ENCODE measurements at regions not wholly inside any gene's neighbourhood (a gene's known extent, or its start where the extent isn't known, plus 50 kb on each side); places are given as distances from the start of the nearest gene placed in this dataset.

GRCh38 chr3:144264794-144265193 lies 293.2 kb downstream of the DIPK2A start:
- Histone ChIP-seq H3K9me3 (ENCODE audit: control insufficient read depth, insufficient read depth, low read length) (no peaks in the 10 kb centered on the region), H4K20me1 (ENCODE audit: control insufficient read depth, insufficient read depth, low read depth, low read length) (no peaks in the 10 kb centered on the region), H3K4me1 (ENCODE audit: control insufficient read depth, low read length) (no peaks in the 10 kb centered on the region), H3K9me2 (replicated peaks; ENCODE audit: control insufficient read depth, low read length) (no peaks in the 10 kb centered on the region), H3K4me2 (ENCODE audit: low read length) (no peak overlapping the region), H3K36me3 (ENCODE audit: control insufficient read depth, low read length) (no peaks in the 10 kb centered on the region), H3K27me3 (ENCODE audit: control insufficient read depth, low read length) (no peaks in the 10 kb centered on the region), H3K79me2 (ENCODE audit: control insufficient read depth, low read length) (no peaks in the 10 kb centered on the region), H3K4me3 (ENCODE audit: low read length) (no peak overlapping the region), H3K27ac (ENCODE audit: low read depth, low read length) (no peak overlapping the region), H3F3A (ENCODE audit: control insufficient read depth, insufficient read depth) (no peaks in the 10 kb centered on the region)
- TF ChIP-seq EZH2phosphoT487 (IDR thresholded peaks at IDR 0.05; ENCODE audit: borderline replicate concordance, low read length) (no peak), CTCF (IDR thresholded peaks at IDR 0.05; ENCODE audit: low read depth, low read length, poor library complexity, severe bottlenecking) (no peak)

GRCh38 chr3:144265542-144266100 lies 294.0 kb downstream of the DIPK2A start:
- Histone ChIP-seq H3K9me2 (replicated peaks; ENCODE audit: control insufficient read depth, low read length) (no peaks in the 10 kb centered on the region), H3K79me2 (ENCODE audit: control insufficient read depth, low read length) (no peaks in the 10 kb centered on the region), H3K4me2 (ENCODE audit: low read length) (no peak overlapping the region), H3K27ac (ENCODE audit: low read depth, low read length) (no peak overlapping the region), H3K9me3 (ENCODE audit: control insufficient read depth, insufficient read depth, low read length) (no peaks in the 10 kb centered on the region), H3K4me3 (ENCODE audit: low read length) (no peak overlapping the region), H3F3A (ENCODE audit: control insufficient read depth, insufficient read depth) (no peaks in the 10 kb centered on the region), H3K36me3 (ENCODE audit: control insufficient read depth, low read length) (no peaks in the 10 kb centered on the region), H3K27me3 (ENCODE audit: control insufficient read depth, low read length) (no peaks in the 10 kb centered on the region), H4K20me1 (ENCODE audit: control insufficient read depth, insufficient read depth, low read depth, low read length) (no peaks in the 10 kb centered on the region), H3K4me1 (ENCODE audit: control insufficient read depth, low read length) (no peaks in the 10 kb centered on the region)
- TF ChIP-seq EZH2phosphoT487 (IDR thresholded peaks at IDR 0.05; ENCODE audit: borderline replicate concordance, low read length), result no peak
- TF ChIP-seq CTCF (IDR thresholded peaks at IDR 0.05; ENCODE audit: low read depth, low read length, poor library complexity, severe bottlenecking), result no peak

GRCh38 chr3:144270100-144270499 lies 298.5 kb downstream of the DIPK2A start:
- Histone ChIP-seq H3K4me3 (ENCODE audit: low read length) (no peak overlapping the region), H3F3A (ENCODE audit: control insufficient read depth, insufficient read depth) (no peaks in the 10 kb centered on the region), H3K4me2 (ENCODE audit: low read length) (no peak overlapping the region), H3K36me3 (ENCODE audit: control insufficient read depth, low read length) (no peaks in the 10 kb centered on the region), H3K27ac (ENCODE audit: low read depth, low read length) (no peak overlapping the region), H3K79me2 (ENCODE audit: control insufficient read depth, low read length) (no peaks in the 10 kb centered on the region), H3K4me1 (ENCODE audit: control insufficient read depth, low read length) (no peaks in the 10 kb centered on the region), H3K9me3 (ENCODE audit: control insufficient read depth, insufficient read depth, low read length) (no peaks in the 10 kb centered on the region), H3K27me3 (ENCODE audit: control insufficient read depth, low read length) (no peaks in the 10 kb centered on the region), H4K20me1 (ENCODE audit: control insufficient read depth, insufficient read depth, low read depth, low read length) (no peaks in the 10 kb centered on the region), H3K9me2 (replicated peaks; ENCODE audit: control insufficient read depth, low read length) (no peaks in the 10 kb centered on the region)
- TF ChIP-seq EZH2phosphoT487 (IDR thresholded peaks at IDR 0.05; ENCODE audit: borderline replicate concordance, low read length) (no peak), CTCF (IDR thresholded peaks at IDR 0.05; ENCODE audit: low read depth, low read length, poor library complexity, severe bottlenecking) (no peak)

All from DOHH2 (cell line).